Neural cell (in vitro differentiated cells): ENCODE measurements at regions not wholly inside any gene's neighbourhood (a gene's known extent, or its start where the extent isn't known, plus 50 kb on each side); places are given as distances from the start of the nearest gene placed in this dataset.
"Not testable (repeated sequence)": the region's sequence is repeated elsewhere in the genome, so short reads cannot be mapped to it uniquely, and the experiment has no call there.

Experiments
- H2AFZ ChIP-seq: fragments of 200-600, 300-800 bp; sonication (generic), shearing (Covaris generic); 2 replicates; pipeline ENCODE4 v1.6.0; 2014; ENCODE audit warnings: low read depth, mild to moderate bottlenecking, antibody characterized with exemption, low read length, moderate library complexity
- H3F3A ChIP-seq: fragments of 200-600 bp; shearing (Covaris generic); 2 replicates; pipeline ENCODE4 v1.6.1; 2016; ENCODE audit warnings: mild to moderate bottlenecking, moderate library complexity, mixed read lengths, antibody characterized with exemption, low read length; ENCODE audit not compliant: insufficient read depth, poor library complexity, severe bottlenecking
- H3K27ac ChIP-seq: fragments of 200-600, 300-800 bp; sonication (generic), shearing (Covaris generic); 2 replicates; pipeline ENCODE4 v1.5.1; 2014; ENCODE audit warnings: mild to moderate bottlenecking, low read length, moderate library complexity
- H3K27me3 ChIP-seq: fragments of 300-800, 200-600 bp; sonication (generic), shearing (Covaris generic); 2 replicates; pipeline ENCODE4 v1.6.0; 2014; ENCODE audit warnings: mild to moderate bottlenecking, low read depth, low read length, moderate library complexity; ENCODE audit not compliant: insufficient read depth
- H3K36me3 ChIP-seq: fragments of 300-800, 200-600 bp; sonication (generic), shearing (Covaris generic); 2 replicates; pipeline ENCODE4 v1.5.1; 2014; ENCODE audit warnings: mild to moderate bottlenecking, antibody characterized with exemption, low read length, moderate library complexity; ENCODE audit not compliant: insufficient read depth
- H3K4me2 ChIP-seq: fragments of 300-800, 200-600 bp; sonication (generic), shearing (Covaris generic); 2 replicates; pipeline ENCODE4 v1.6.0; 2014; ENCODE audit warnings: mild to moderate bottlenecking, low read length
- H3K4me3 ChIP-seq: fragments of 300-800, 200-600 bp; sonication (generic), shearing (Covaris generic); 2 replicates; pipeline ENCODE4 v1.5.1; 2014; ENCODE audit warnings: mild to moderate bottlenecking, low read length, moderate library complexity
- H3K79me2 ChIP-seq: fragments of 200-600 bp; shearing (Covaris generic); replicated peaks from 2 replicates; pipeline ENCODE4 v1.6.0; 2014; ENCODE audit warnings: mild to moderate bottlenecking, low read length, moderate library complexity; ENCODE audit not compliant: insufficient read depth
- H3K9ac ChIP-seq: fragments of 300-800, 200-600 bp; sonication (generic), shearing (Covaris generic); 2 replicates; pipeline ENCODE4 v1.6.1; 2016; ENCODE audit warnings: mild to moderate bottlenecking, low read length, mixed read lengths
- H3K9me2 ChIP-seq: fragments of 200-600 bp; shearing (Covaris generic); 2 replicates; pipeline ENCODE4 v1.6.1; 2016; ENCODE audit warnings: mild to moderate bottlenecking, low read length, mixed read lengths; ENCODE audit not compliant: insufficient read depth
- H3K9me3 ChIP-seq: fragments of 200-600, 300-800 bp; sonication (generic), shearing (Covaris generic); 2 replicates; pipeline ENCODE4 v1.6.1; 2016; ENCODE audit warnings: mild to moderate bottlenecking, mixed run types, low read length, moderate library complexity, mixed read lengths
- H4K20me1 ChIP-seq: fragments of 200-600 bp; shearing (Covaris generic); 2 replicates; pipeline ENCODE4 v1.6.1; 2016; ENCODE audit warnings: mild to moderate bottlenecking, mixed run types; ENCODE audit not compliant: insufficient read depth
- CTCF ChIP-seq: fragments of 450-650 bp; IDR thresholded peaks from 2 replicates; pipeline ENCODE4 v1.5.1; 2014; ENCODE audit warnings: antibody characterized with exemption, mild to moderate bottlenecking, moderate library complexity; ENCODE audit not compliant: poor library complexity, severe bottlenecking
- EP300 ChIP-seq: fragments of 450-650 bp; conservative IDR thresholded peaks from 2 replicates; pipeline ENCODE4 v1.6.1; 2014; ENCODE audit warnings: antibody characterized with exemption, mild to moderate bottlenecking, moderate library complexity; ENCODE audit not compliant: poor library complexity, severe bottlenecking
- EZH2 ChIP-seq: fragments of 200-600, 300-800 bp; shearing (Covaris generic), sonication (generic); IDR thresholded peaks from 2 replicates; pipeline ENCODE4 v1.6.1; 2014; ENCODE audit warnings: antibody characterized with exemption, low read length, borderline replicate concordance, mild to moderate bottlenecking; ENCODE audit not compliant: insufficient read depth, poor library complexity, severe bottlenecking
- MXI1 ChIP-seq: fragments of 450-650 bp; conservative IDR thresholded peaks from 2 replicates; pipeline ENCODE4 v1.6.1; 2014; ENCODE audit warnings: antibody characterized with exemption, mild to moderate bottlenecking; ENCODE audit not compliant: poor library complexity, severe bottlenecking
- POLR2AphosphoS5 ChIP-seq: IDR thresholded peaks from 2 replicates; pipeline ENCODE4 v1.6.1; 2012
- RAD21 ChIP-seq: fragments of 450-650 bp; conservative IDR thresholded peaks from 2 replicates; pipeline ENCODE4 v1.6.1; 2014; ENCODE audit warnings: antibody characterized with exemption, mild to moderate bottlenecking, moderate library complexity
- SMC3 ChIP-seq: fragments of 450-650 bp; conservative IDR thresholded peaks from 2 replicates; pipeline ENCODE4 v1.6.1; 2014; ENCODE audit warnings: antibody characterized with exemption, mild to moderate bottlenecking, moderate library complexity; ENCODE audit not compliant: poor library complexity
- TAF1 ChIP-seq: IDR thresholded peaks from 2 replicates; pipeline ENCODE4 v1.6.1; 2012; ENCODE audit warnings: low read depth
- TF ChIP-seq, protein P1 (sequence below): IDR thresholded peaks from 2 replicates; pipeline ENCODE4 v1.6.1; 2012; ENCODE audit warnings: borderline replicate concordance

- Histone ChIP-seq H2AFZ (no peak overlapping the region), H3K27ac (no peak overlapping the region), H4K20me1 (no peaks in the 10 kb centered on the region), H3K9me3 (no peaks in the 10 kb centered on the region), H3K9ac (no peak overlapping the region), H3K79me2 (no peaks in the 10 kb centered on the region), H3K36me3 (no peaks in the 10 kb centered on the region), H3K4me3 (no peak overlapping the region), H3F3A (no peaks in the 10 kb centered on the region), H3K9me2 (no peaks in the 10 kb centered on the region), H3K27me3 (no peaks in the 10 kb centered on the region), H3K4me2 (no peak overlapping the region)
- TF ChIP-seq, protein P1, sequence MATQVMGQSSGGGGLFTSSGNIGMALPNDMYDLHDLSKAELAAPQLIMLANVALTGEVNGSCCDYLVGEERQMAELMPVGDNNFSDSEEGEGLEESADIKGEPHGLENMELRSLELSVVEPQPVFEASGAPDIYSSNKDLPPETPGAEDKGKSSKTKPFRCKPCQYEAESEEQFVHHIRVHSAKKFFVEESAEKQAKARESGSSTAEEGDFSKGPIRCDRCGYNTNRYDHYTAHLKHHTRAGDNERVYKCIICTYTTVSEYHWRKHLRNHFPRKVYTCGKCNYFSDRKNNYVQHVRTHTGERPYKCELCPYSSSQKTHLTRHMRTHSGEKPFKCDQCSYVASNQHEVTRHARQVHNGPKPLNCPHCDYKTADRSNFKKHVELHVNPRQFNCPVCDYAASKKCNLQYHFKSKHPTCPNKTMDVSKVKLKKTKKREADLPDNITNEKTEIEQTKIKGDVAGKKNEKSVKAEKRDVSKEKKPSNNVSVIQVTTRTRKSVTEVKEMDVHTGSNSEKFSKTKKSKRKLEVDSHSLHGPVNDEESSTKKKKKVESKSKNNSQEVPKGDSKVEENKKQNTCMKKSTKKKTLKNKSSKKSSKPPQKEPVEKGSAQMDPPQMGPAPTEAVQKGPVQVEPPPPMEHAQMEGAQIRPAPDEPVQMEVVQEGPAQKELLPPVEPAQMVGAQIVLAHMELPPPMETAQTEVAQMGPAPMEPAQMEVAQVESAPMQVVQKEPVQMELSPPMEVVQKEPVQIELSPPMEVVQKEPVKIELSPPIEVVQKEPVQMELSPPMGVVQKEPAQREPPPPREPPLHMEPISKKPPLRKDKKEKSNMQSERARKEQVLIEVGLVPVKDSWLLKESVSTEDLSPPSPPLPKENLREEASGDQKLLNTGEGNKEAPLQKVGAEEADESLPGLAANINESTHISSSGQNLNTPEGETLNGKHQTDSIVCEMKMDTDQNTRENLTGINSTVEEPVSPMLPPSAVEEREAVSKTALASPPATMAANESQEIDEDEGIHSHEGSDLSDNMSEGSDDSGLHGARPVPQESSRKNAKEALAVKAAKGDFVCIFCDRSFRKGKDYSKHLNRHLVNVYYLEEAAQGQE = no peak
- no peak for TF ChIP-seq EP300
- TF ChIP-seq EZH2 = no peak
- TF ChIP-seq POLR2AphosphoS5 = no peak
- TF ChIP-seq TAF1 = no peak
- no peak for TF ChIP-seq MXI1
- no peak for TF ChIP-seq RAD21
- TF ChIP-seq CTCF = no peak
- no peak for TF ChIP-seq SMC3
Measured at GRCh38 chr11:24271798-24272197, 225.1 kb upstream of the LUZP2 start.

- not testable (repeated sequence) for H3K9me2 ChIP-seq, H3K9ac ChIP-seq, H2AFZ ChIP-seq, H3F3A ChIP-seq, H3K4me2 ChIP-seq, H3K9me3 ChIP-seq, H3K27ac ChIP-seq, H3K4me3 ChIP-seq, H3K27me3 ChIP-seq, H3K36me3 ChIP-seq, H3K79me2 ChIP-seq, H4K20me1 ChIP-seq
Measured at GRCh38 chr11:24274214-24274781, 222.6 kb upstream of the LUZP2 start.

- Histone ChIP-seq H3K4me3 (no peak overlapping the region), H3F3A (no peaks in the 10 kb centered on the region), H3K4me2 (no peak overlapping the region), H2AFZ (no peak overlapping the region), H4K20me1 (no peaks in the 10 kb centered on the region), H3K9me2 (no peaks in the 10 kb centered on the region), H3K36me3 (no peaks in the 10 kb centered on the region), H3K79me2 (no peaks in the 10 kb centered on the region), H3K9ac (no peak overlapping the region), H3K27ac (no peak overlapping the region), H3K27me3 (no peaks in the 10 kb centered on the region), H3K9me3 (no peaks in the 10 kb centered on the region)
- TF ChIP-seq TAF1 (no peak), SMC3 (no peak), EP300 (no peak), MXI1 (no peak), POLR2AphosphoS5 (no peak), CTCF (no peak), EZH2 (no peak), RAD21 (no peak)
- TF ChIP-seq, protein P1 = no peak
Measured at GRCh38 chr11:24286238-24286637, 210.6 kb upstream of the LUZP2 start.
